ENCODE measurements at regions not wholly inside any gene's neighbourhood (a gene's known extent, or its start where the extent isn't known, plus 50 kb on each side); places are given as distances from the start of the nearest gene placed in this dataset. TPM values are rescaled to one million over a fixed set of nuclear protein-coding genes. Genes with fewer than 3 reads are reported as not detected.

DNA sequence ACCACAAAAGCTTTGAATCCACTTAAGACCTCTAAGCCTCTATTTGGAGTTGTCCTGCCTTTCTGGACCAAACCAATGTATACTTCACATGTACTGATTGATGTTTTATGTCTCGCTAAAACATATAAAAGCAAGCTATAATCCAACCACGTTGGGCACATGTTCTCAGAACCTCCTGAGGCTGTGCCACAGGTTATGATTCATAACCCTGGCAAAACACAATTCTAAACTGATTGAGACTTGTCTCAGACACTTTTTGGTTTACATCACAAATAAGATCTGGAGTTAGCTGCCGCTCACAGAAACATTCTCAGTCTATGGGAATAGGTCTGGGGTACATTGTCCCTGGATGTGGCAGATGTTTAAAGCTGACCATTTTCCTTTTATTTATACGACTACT lies 53.4 kb upstream of the EPHA6 start:
- Histone ChIP-seq H3K9me3 (no peaks in the 10 kb centered on the region), H3K27ac (no peak overlapping the region), H3K4me3 (replicated peaks in 1 of 3) (no peak overlapping the region), H3K4me1 (no peaks in the 10 kb centered on the region), H3K36me3 (no peaks in the 10 kb centered on the region), H3K27me3 (no peaks in the 10 kb centered on the region)
- TF ChIP-seq, protein P1, sequence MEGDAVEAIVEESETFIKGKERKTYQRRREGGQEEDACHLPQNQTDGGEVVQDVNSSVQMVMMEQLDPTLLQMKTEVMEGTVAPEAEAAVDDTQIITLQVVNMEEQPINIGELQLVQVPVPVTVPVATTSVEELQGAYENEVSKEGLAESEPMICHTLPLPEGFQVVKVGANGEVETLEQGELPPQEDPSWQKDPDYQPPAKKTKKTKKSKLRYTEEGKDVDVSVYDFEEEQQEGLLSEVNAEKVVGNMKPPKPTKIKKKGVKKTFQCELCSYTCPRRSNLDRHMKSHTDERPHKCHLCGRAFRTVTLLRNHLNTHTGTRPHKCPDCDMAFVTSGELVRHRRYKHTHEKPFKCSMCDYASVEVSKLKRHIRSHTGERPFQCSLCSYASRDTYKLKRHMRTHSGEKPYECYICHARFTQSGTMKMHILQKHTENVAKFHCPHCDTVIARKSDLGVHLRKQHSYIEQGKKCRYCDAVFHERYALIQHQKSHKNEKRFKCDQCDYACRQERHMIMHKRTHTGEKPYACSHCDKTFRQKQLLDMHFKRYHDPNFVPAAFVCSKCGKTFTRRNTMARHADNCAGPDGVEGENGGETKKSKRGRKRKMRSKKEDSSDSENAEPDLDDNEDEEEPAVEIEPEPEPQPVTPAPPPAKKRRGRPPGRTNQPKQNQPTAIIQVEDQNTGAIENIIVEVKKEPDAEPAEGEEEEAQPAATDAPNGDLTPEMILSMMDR (IDR thresholded peaks at IDR 0.05): no peak
- no peak for TF ChIP-seq POLR2A (IDR thresholded peaks at IDR 0.05)
- DNase-seq: no peak
- intact Hi-C loops (cut with DNase I): no loop called here
- WGBS, 2 donors: 77 to 83% methylated on average over 4 of the region's 4 CpGs

Small RNAs in the stretch of these regions (microRNA-seq; reads per million reads assigned to microRNA genes)
- gene MIR8060: not detected

Small RNAs in the stretch of these regions (small RNA-seq; reads per million reads assigned to genes)
- not detected for gene MIR8060
- gene RNU6-1094P: not detected

Measured in thyroid gland (tissue), 4 donors.